ENCODE measurements at regions not wholly inside any gene's neighbourhood (a gene's known extent, or its start where the extent isn't known, plus 50 kb on each side); places are given as distances from the start of the nearest gene placed in this dataset.

- Mint-ChIP-seq H3K4me1 (peaks cover 8% of the 10 kb centered on the region), H3K27me3 (ENCODE audit: low read depth) (no peaks in the 10 kb centered on the region), H3K27ac (peak overlapping the region; percentile 48), H3K9me3 (no peaks in the 10 kb centered on the region), H3K36me3 (no peaks in the 10 kb centered on the region), H3K4me3 (no peak overlapping the region)
- no peak for DNase-seq (ENCODE audit: low spot score in 2 of 2, unreplicated experiment in 2 of 2)
- TF ChIP-seq CTCF (IDR thresholded peaks at IDR 0.05; ENCODE audit: unreplicated experiment): no peak
Measured at GRCh38 chr5:91219091-91219802, 163.9 kb downstream of the ARRDC3 start.

GRCh38 chr5:91217859-91218258 lies 165.3 kb downstream of the ARRDC3 start:
- H3K27ac Mint-ChIP-seq: no peak overlapping the region
- H3K9me3 Mint-ChIP-seq: no peaks in the 10 kb centered on the region
- no peak overlapping the region for H3K4me3 Mint-ChIP-seq
- TF ChIP-seq CTCF (IDR thresholded peaks at IDR 0.05; ENCODE audit: unreplicated experiment): no peak
- H3K36me3 Mint-ChIP-seq: no peaks in the 10 kb centered on the region
- DNase-seq (ENCODE audit: low spot score in 2 of 2, unreplicated experiment in 2 of 2): no peak
- H3K4me1 Mint-ChIP-seq: peaks cover 9% of the 10 kb centered on the region
- H3K27me3 Mint-ChIP-seq (ENCODE audit: low read depth): no peaks in the 10 kb centered on the region

- H3K4me1 Mint-ChIP-seq: peaks cover 9% of the 10 kb centered on the region
- TF ChIP-seq CTCF (IDR thresholded peaks at IDR 0.05; ENCODE audit: unreplicated experiment): no peak
- H3K27ac Mint-ChIP-seq: no peak overlapping the region
- no peaks in the 10 kb centered on the region for H3K36me3 Mint-ChIP-seq
- H3K27me3 Mint-ChIP-seq (ENCODE audit: low read depth): no peaks in the 10 kb centered on the region
- no peak for DNase-seq (ENCODE audit: low spot score in 2 of 2, unreplicated experiment in 2 of 2)
- no peak overlapping the region for H3K4me3 Mint-ChIP-seq
- no peaks in the 10 kb centered on the region for H3K9me3 Mint-ChIP-seq
Measured at GRCh38 chr5:91214571-91214970, 168.5 kb downstream of the ARRDC3 start.

Measured in mesothelial cell of epicardium (in vitro differentiated cells).